Motor neuron (in vitro differentiated cells): ENCODE measurements at regions not wholly inside any gene's neighbourhood (a gene's known extent, or its start where the extent isn't known, plus 50 kb on each side); places are given as distances from the start of the nearest gene placed in this dataset.

Experiments used
- ATAC-seq, 8 experiments: fragments of 200-7000 bp; cut with Tn5 transposase; replicated peaks in 6 of 8; 2 replicates each; pipeline ENCODE4 v1.8.0; 2021; ENCODE audit warnings: mild to moderate bottlenecking in 8 of 8, moderate library complexity in 8 of 8
- H3K27ac ChIP-seq, 2 donors: fragments of 250-450 bp; sonication (Bioruptor Pico); 2 replicates each; pipeline ENCODE4 v1.9.0; 2021; ENCODE audit warnings: antibody characterized with exemption in 2 of 2, mild to moderate bottlenecking in 2 of 2, moderate library complexity in 1 of 2
- H3K4me1 ChIP-seq, 2 donors: fragments of 250-450 bp; sonication (Bioruptor Pico); replicated peaks in 1 of 2; 2 replicates each; pipeline ENCODE4 v1.6.1; 2021; ENCODE audit warnings: antibody characterized with exemption in 2 of 2, mild to moderate bottlenecking in 2 of 2, moderate library complexity in 1 of 2
- H3K4me3 ChIP-seq, 5 donors: fragments of 250-450 bp; sonication (Bioruptor Pico); 2 replicates each; pipeline ENCODE4 v1.9.0; 2021; ENCODE audit warnings: antibody characterized with exemption in 5 of 5, mild to moderate bottlenecking in 5 of 5, moderate library complexity in 4 of 5
- WGBS, 10 experiments: fragments of 450-650 bp; shearing (Covaris generic); methylation state at CpG; one replicate each; pipeline ENCODE4 v1.0.0; 2022; 5-methylcytosine and 5-hydroxymethylcytosine counted together
- in situ Hi-C, 9 experiments: fragments of 400-800 bp; cut with MboI; loops; one replicate each; pipeline ENCODE4 v1.15.0; 2021; ENCODE audit warnings: low sequenced_read_pairs in 9 of 9, low pct_unique_long_range_greater_than_20kb in 2 of 9; ENCODE audit not compliant: unreplicated experiment in 9 of 9

- ATAC-seq: peak in 2 of 8 experiments; percentile 27 to 62
These were observed 310.0 kb downstream of the SOX9 start for GRCh38 chr17:72430611-72431432.

GRCh38 chr17:72432143-72432621, 311.4 kb downstream of the SOX9 start:
- ATAC-seq: peak in 1 of 8 experiments; percentile 34
- Histone ChIP-seq H3K4me1 (peaks cover 0 to 5% of the 10 kb centered on the region in 2 donors), H3K4me3 (no peak overlapping the region), H3K27ac (no peak overlapping the region)
- 50 to 100% (median 75%) methylated on average over 1 to 8 of the region's 11 CpGs; no CpG with 5 or more reads in 3 of the 10 experiments for WGBS, 10 experiments
- in situ Hi-C loops: no loop called here

More at GRCh38 chr17:72430611-72431432, 310.0 kb downstream of the SOX9 start:
- H3K4me1 ChIP-seq: peaks cover 0 to 5% of the 10 kb centered on the region in 2 donors
- H3K4me3 ChIP-seq: no peak overlapping the region
- 76 to 100% (median 95%) methylated on average over 1 to 8 of the region's 20 CpGs; no CpG with 5 or more reads in 2 of the 10 experiments for WGBS, 10 experiments
- no peak overlapping the region for H3K27ac ChIP-seq
- in situ Hi-C loops: no loop called here

- Histone ChIP-seq H3K27ac (no peak overlapping the region), H3K4me3 (no peak overlapping the region), H3K4me1 (peaks cover 0 to 5% of the 10 kb centered on the region in 2 donors)
- no peak for ATAC-seq
- in situ Hi-C loops: no loop called here
- 70 to 100% (median 80%) methylated on average over 1 to 4 of the region's 4 CpGs; no CpG with 5 or more reads in 1 of the 10 experiments for WGBS, 10 experiments
These were observed 312.1 kb downstream of the SOX9 start for GRCh38 chr17:72432881-72433280.

GRCh38 chr17:72433797-72434196, 313.0 kb downstream of the SOX9 start:
- in situ Hi-C loops: no loop called here
- Histone ChIP-seq H3K27ac (no peak overlapping the region), H3K4me1 (peaks cover 0 to 5% of the 10 kb centered on the region in 2 donors), H3K4me3 (no peak overlapping the region)
- ATAC-seq: no peak
- 80 to 100% (median 94%) methylated on average over 1 to 3 of the region's 3 CpGs; no CpG with 5 or more reads in 3 of the 10 experiments for WGBS, 10 experiments

- Histone ChIP-seq H3K4me3 (no peak overlapping the region), H3K4me1 (peaks cover 0 to 5% of the 10 kb centered on the region in 2 donors), H3K27ac (no peak overlapping the region)
- in situ Hi-C loops: no loop called here
- ATAC-seq: no peak
These were observed 313.8 kb downstream of the SOX9 start for GRCh38 chr17:72434581-72434980.

GRCh38 chr17:72434991-72435618, 314.3 kb downstream of the SOX9 start:
- H3K4me1 ChIP-seq: peaks cover 3 to 5% of the 10 kb centered on the region in 2 donors
- H3K27ac ChIP-seq: no peak overlapping the region
- ATAC-seq: no peak
- in situ Hi-C loops: no loop called here
- H3K4me3 ChIP-seq: no peak overlapping the region
- WGBS, 10 experiments: 52 to 100% (median 87%) methylated on average over 1 to 2 of the region's 9 CpGs; no CpG with 5 or more reads in 6 of the 10 experiments

- no peak for ATAC-seq
- WGBS, 10 experiments: 70 to 100% (median 94%) methylated on average over 3 to 5 of the region's 6 CpGs; no CpG with 5 or more reads in 3 of the 10 experiments
These were observed 318.0 kb downstream of the SOX9 start for GRCh38 chr17:72438783-72439182.

GRCh38 chr17:72439893-72440502, 319.2 kb downstream of the SOX9 start:
- WGBS, 10 experiments: 67 to 86% (median 73%) methylated on average over 1 to 10 of the region's 12 CpGs; no CpG with 5 or more reads in 6 of the 10 experiments
- peak in 4 of 8 experiments; percentile 19 to 75 (median 62) for ATAC-seq
- H3K4me3 ChIP-seq: no peak overlapping the region
- in situ Hi-C loops: no loop called here
- H3K4me1 ChIP-seq: peaks cover 0 to 6% of the 10 kb centered on the region in 2 donors
- no peak overlapping the region for H3K27ac ChIP-seq

More at GRCh38 chr17:72438783-72439182, 318.0 kb downstream of the SOX9 start:
- H3K4me3 ChIP-seq: no peak overlapping the region
- no peak overlapping the region for H3K27ac ChIP-seq
- peaks cover 0 to 6% of the 10 kb centered on the region in 2 donors for H3K4me1 ChIP-seq
- in situ Hi-C loops: no loop called here

- no peak overlapping the region for H3K27ac ChIP-seq
- no peak overlapping the region for H3K4me3 ChIP-seq
- WGBS, 10 experiments: 82 to 100% (median 94%) methylated on average over 1 to 6 of the region's 6 CpGs; no CpG with 5 or more reads in 6 of the 10 experiments
- peaks cover 0 to 6% of the 10 kb centered on the region in 2 donors for H3K4me1 ChIP-seq
- ATAC-seq: no peak
- in situ Hi-C loops: no loop called here
These were observed 320.1 kb downstream of the SOX9 start for GRCh38 chr17:72440961-72441360.

- 78 to 100% (median 98%) methylated on average over 1 to 4 of the region's 4 CpGs; no CpG with 5 or more reads in 2 of the 10 experiments for WGBS, 10 experiments
- no peak for ATAC-seq
- in situ Hi-C loops: no loop called here
- Histone ChIP-seq H3K4me3 (no peak overlapping the region), H3K4me1 (peaks cover 0 to 6% of the 10 kb centered on the region in 2 donors), H3K27ac (no peak overlapping the region)
These were observed 321.1 kb downstream of the SOX9 start for GRCh38 chr17:72441909-72442308.

- H3K27ac ChIP-seq: no peak overlapping the region
- H3K4me3 ChIP-seq: no peak overlapping the region
- ATAC-seq: no peak
- in situ Hi-C loops: no loop called here
- peaks cover 0 to 6% of the 10 kb centered on the region in 2 donors for H3K4me1 ChIP-seq
- WGBS, 10 experiments: 43 to 98% (median 81%) methylated on average over 1 to 8 of the region's 9 CpGs; no CpG with 5 or more reads in 1 of the 10 experiments
These were observed 323.8 kb downstream of the SOX9 start for GRCh38 chr17:72444517-72445054.

GRCh38 chr17:72445055-72445991, 324.5 kb downstream of the SOX9 start:
- in situ Hi-C loops: no loop called here
- peaks cover 0 to 1% of the 10 kb centered on the region in 2 donors for H3K4me1 ChIP-seq
- 86 to 100% (median 93%) methylated on average over 1 to 9 of the region's 26 CpGs; no CpG with 5 or more reads in 2 of the 10 experiments for WGBS, 10 experiments
- H3K4me3 ChIP-seq: no peak overlapping the region
- ATAC-seq: no peak
- no peak overlapping the region for H3K27ac ChIP-seq
